Loucy (cell line): ENCODE measurements at regions not wholly inside any gene's neighbourhood (a gene's known extent, or its start where the extent isn't known, plus 50 kb on each side); places are given as distances from the start of the nearest gene placed in this dataset.

Experiments used
- CTCF ChIP-seq: fragments of 200-600 bp; sonication (generic); conservative IDR thresholded peaks from 2 replicates; pipeline ENCODE4 v1.5.1; 2014; ENCODE audit warnings: mild to moderate bottlenecking, antibody characterized with exemption, low read length
- EZH2phosphoT487 ChIP-seq: fragments of 200-600 bp; IDR thresholded peaks from 2 replicates; pipeline ENCODE4 v1.6.1; 2018; ENCODE audit warnings: antibody characterized with exemption, mild to moderate bottlenecking, moderate library complexity, borderline replicate concordance

GRCh38 chr7:94332571-94332970 lies 62.1 kb upstream of the COL1A2 start:
- TF ChIP-seq CTCF (no peak), EZH2phosphoT487 (no peak)
